SK-N-SH (cell line): ENCODE measurements at regions not wholly inside any gene's neighbourhood (a gene's known extent, or its start where the extent isn't known, plus 50 kb on each side); places are given as distances from the start of the nearest gene placed in this dataset.

Experiments
- CTCF ChIA-PET: fragments of 300-600, 350-600 bp; formaldehyde crosslinking; extraction: SDS; loops from one replicate; lab custom pipeline; 2021; lab: Yijun Ruan, JAX
- POLR2A ChIA-PET: fragments of 350-600 bp; sonication (Branson Sonifier 250); formaldehyde crosslinking; extraction: SDS; loops from one replicate; lab custom pipeline; 2020; ENCODE audit warnings: antibody characterized with exemption, inconsistent platforms; lab: Yijun Ruan, JAX
- DNase-seq: peaks from one replicate; pipeline ENCODE4 v3.0.0; 2012
- H2AFZ ChIP-seq: fragments of 200-600 bp; sonication (generic); 2 replicates; pipeline ENCODE4 v1.8.1; 2016; ENCODE audit warnings: antibody characterized with exemption, mild to moderate bottlenecking, low read depth
- H3F3A ChIP-seq: fragments of 200-600 bp; sonication (generic); replicated peaks from 2 replicates; pipeline ENCODE3; 2016; ENCODE audit warnings: antibody characterized with exemption, mild to moderate bottlenecking; ENCODE audit not compliant: insufficient read depth
- H3K27ac ChIP-seq, 2 experiments: fragments of 200-500 bp in 1 of 2; fragments of 200-600 bp in 1 of 2; sonication (Bioruptor generic) in 1 of 2; sonication (generic), shearing (Covaris generic) in 1 of 2; 2 replicates each; pipeline versions ENCODE4 v1.5.1 to v1.6.1; 2014 to 2016; ENCODE audit warnings: low read depth in 2 of 2, inconsistent platforms in 1 of 2, low read length in 1 of 2, mild to moderate bottlenecking in 1 of 2, mixed read lengths in 1 of 2
- H3K27me3 ChIP-seq: fragments of 200-600 bp; sonication (generic), shearing (Covaris generic); 2 replicates; pipeline ENCODE4 v1.6.1; 2016; ENCODE audit warnings: mixed run types; ENCODE audit not compliant: insufficient read depth
- H3K36me3 ChIP-seq, 2 experiments: fragments of 200-500 bp in 1 of 2; fragments of 200-600 bp in 1 of 2; sonication (Bioruptor generic) in 1 of 2; sonication (generic) in 1 of 2; replicated peaks in 1 of 2; 2 replicates each; pipeline versions ENCODE3 to v1.5.1; 2014 to 2016; ENCODE audit warnings: low read length in 1 of 2, mild to moderate bottlenecking in 1 of 2; ENCODE audit not compliant: insufficient read depth in 2 of 2, control insufficient read depth in 1 of 2
- H3K4me1 ChIP-seq, 2 experiments: fragments of 200-500 bp in 1 of 2; fragments of 200-600 bp in 1 of 2; sonication (Bioruptor generic) in 1 of 2; sonication (generic), shearing (Covaris generic) in 1 of 2; 2 replicates each; pipeline versions ENCODE4 v1.5.1 to v1.6.1; 2014 to 2016; ENCODE audit warnings: low read depth in 1 of 2, low read length in 1 of 2, mixed run types in 1 of 2; ENCODE audit not compliant: insufficient read depth in 2 of 2, control insufficient read depth in 1 of 2
- H3K4me2 ChIP-seq: fragments of 200-600 bp; sonication (generic), shearing (Covaris generic); 2 replicates; pipeline ENCODE4 v1.6.1; 2017; ENCODE audit warnings: mixed run types
- H3K4me3 ChIP-seq, 2 experiments: fragments of 200-500 bp in 1 of 2; fragments of 200-600 bp in 1 of 2; sonication (Bioruptor generic) in 1 of 2; sonication (generic), shearing (Covaris generic) in 1 of 2; 2 replicates each; pipeline versions ENCODE4 v1.5.1 to v1.8.1; 2014 to 2016; ENCODE audit warnings: low read depth in 2 of 2, inconsistent platforms in 1 of 2, low read length in 1 of 2, mild to moderate bottlenecking in 1 of 2, mixed read lengths in 1 of 2, moderate library complexity in 1 of 2
- H3K79me2 ChIP-seq: fragments of 200-600 bp; sonication (generic); 2 replicates; pipeline ENCODE4 v1.8.1; 2017; ENCODE audit warnings: mild to moderate bottlenecking; ENCODE audit not compliant: insufficient read depth
- H3K9ac ChIP-seq: fragments of 200-600 bp; sonication (generic); 2 replicates; pipeline ENCODE4 v1.6.1; 2017; ENCODE audit warnings: mixed run types
- H3K9me2 ChIP-seq: fragments of 200-600 bp; sonication (generic); 2 replicates; pipeline ENCODE4 v1.6.1; 2017; ENCODE audit warnings: mixed run types
- H3K9me3 ChIP-seq: fragments of 200-600 bp; sonication (generic); 2 replicates; pipeline ENCODE4 v1.6.1; 2017; ENCODE audit warnings: mixed run types, mild to moderate bottlenecking, moderate library complexity
- H4K20me1 ChIP-seq: fragments of 200-600 bp; sonication (generic); 2 replicates; pipeline ENCODE4 v1.6.1; 2017; ENCODE audit warnings: mild to moderate bottlenecking, mixed run types; ENCODE audit not compliant: insufficient read depth
- FOXJ3 ChIP-seq: sonication (generic); formaldehyde crosslinking; IDR thresholded peaks from 2 replicates; pipeline ENCODE4 v1.5.1; 2020; ENCODE audit warnings: mild to moderate bottlenecking, missing genetic modification reagents
- FOXM1 ChIP-seq: IDR thresholded peaks from 2 replicates; pipeline ENCODE4 v1.4.0; 2012; ENCODE audit warnings: low read depth, mild to moderate bottlenecking
- GATA2 ChIP-seq: sonication (generic); formaldehyde crosslinking; IDR thresholded peaks from 2 replicates; pipeline ENCODE4 v1.5.0; 2020; ENCODE audit warnings: mild to moderate bottlenecking, missing genetic modification reagents
- MEF2A ChIP-seq: IDR thresholded peaks from 2 replicates; pipeline ENCODE4 v1.4.0; 2012; ENCODE audit warnings: low read depth, borderline replicate concordance
- MXI1 ChIP-seq: IDR thresholded peaks from 2 replicates; pipeline ENCODE4 v1.6.1; 2012; ENCODE audit warnings: mild to moderate bottlenecking, low read depth, low read length, improper control_type of control experiment
- NRF1 ChIP-seq: IDR thresholded peaks from 2 replicates; pipeline ENCODE4 v1.6.1; 2012; ENCODE audit warnings: low read depth, mild to moderate bottlenecking, low read length
- PBX3 ChIP-seq: IDR thresholded peaks from 2 replicates; pipeline ENCODE4; 2012
- RFX5 ChIP-seq: IDR thresholded peaks from 2 replicates; pipeline ENCODE4 v1.6.1; 2012; ENCODE audit warnings: mild to moderate bottlenecking, improper control_type of control experiment, low read length
- RXRA ChIP-seq: IDR thresholded peaks from 2 replicates; pipeline ENCODE4 v1.4.0; 2012; ENCODE audit warnings: low read depth, mild to moderate bottlenecking, borderline replicate concordance
- SMC3 ChIP-seq: IDR thresholded peaks from 2 replicates; pipeline ENCODE4 v1.6.1; 2012; ENCODE audit warnings: low read depth, low read length, improper control_type of control experiment
- YY1 ChIP-seq: IDR thresholded peaks from 2 replicates; pipeline ENCODE4 v1.4.0; 2012; ENCODE audit warnings: low read depth, mild to moderate bottlenecking
- WGBS: methylation state at CpG from one replicate; pipeline ENCODE4 v1.1.6; 2017; ENCODE audit warnings: low lambda C conversion rate; 5-methylcytosine and 5-hydroxymethylcytosine counted together
- TF ChIP-seq, protein P1 (sequence below): IDR thresholded peaks from 2 replicates; pipeline ENCODE4 v1.4.0; 2012; ENCODE audit warnings: low read depth, borderline replicate concordance
- TF ChIP-seq, protein P2 (sequence below): IDR thresholded peaks from 2 replicates; pipeline ENCODE4 v1.6.1; 2012; ENCODE audit warnings: mild to moderate bottlenecking, low read depth, low read length, moderate library complexity
- TF ChIP-seq, protein P3 (sequence below): IDR thresholded peaks from 2 replicates; pipeline ENCODE4 v1.4.0; 2012; ENCODE audit warnings: low read depth, borderline replicate concordance
- TF ChIP-seq, protein P4 (sequence below): fragments of 150-350 bp; IDR thresholded peaks from 2 replicates; pipeline ENCODE4 v1.6.1; 2017; ENCODE audit warnings: antibody characterized with exemption, low read length, low read depth, borderline replicate concordance

DNA sequence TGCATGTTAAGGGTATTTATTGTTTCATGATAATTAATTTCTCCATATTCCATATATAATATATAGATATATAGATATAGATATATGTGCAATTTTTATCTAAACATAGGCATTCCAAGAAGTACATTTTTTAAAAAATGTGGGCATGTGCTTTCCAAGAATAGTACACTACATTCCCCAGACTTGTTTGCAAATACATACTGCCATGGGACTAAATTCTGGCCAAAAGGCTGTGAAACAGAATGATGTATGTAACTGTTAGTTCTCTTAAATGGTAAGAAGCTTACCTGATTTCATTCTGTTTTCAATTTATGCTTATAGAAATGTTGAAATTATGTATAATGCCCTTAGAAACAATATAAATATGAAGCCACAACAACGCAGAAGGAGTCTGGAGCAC is 503.2 kb upstream of the SPRY2 start (continued):
- TF ChIP-seq YY1, result no peak

DNA sequence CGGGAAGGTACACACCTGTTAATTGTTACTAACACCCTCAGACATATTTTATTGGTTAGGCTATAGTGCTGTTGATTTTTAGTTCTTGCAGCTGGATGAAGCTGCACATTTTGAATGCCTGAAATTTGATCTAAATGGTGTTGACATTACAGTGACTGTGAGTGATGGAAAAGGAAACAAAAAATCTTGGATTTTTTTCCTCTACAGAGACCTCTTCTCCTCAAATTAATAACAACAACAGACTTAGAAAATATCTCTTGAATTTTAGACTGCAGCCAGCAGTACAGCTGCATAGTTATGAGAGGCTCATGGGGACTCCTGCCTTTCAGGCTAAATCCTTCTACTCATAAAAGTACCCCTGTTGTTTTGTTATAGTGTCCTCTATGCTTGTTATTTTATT is 500.5 kb upstream of the SPRY2 start:
- POLR2A ChIA-PET, result no interaction called here
- Histone ChIP-seq H3K4me1 (no peaks in the 10 kb centered on the region), H3F3A (no peaks in the 10 kb centered on the region), H3K9ac (no peak overlapping the region), H3K9me3 (no peaks in the 10 kb centered on the region), H3K4me3 (no peak overlapping the region), H3K27ac (no peak overlapping the region), H3K27me3 (no peaks in the 10 kb centered on the region), H3K4me2 (no peak overlapping the region), H3K9me2 (no peaks in the 10 kb centered on the region)
- 62% methylated on average over 1 of the region's 1 CpG for WGBS
- no peak for DNase-seq
- TF ChIP-seq FOXJ3 (CRISPR knock-in tag), result no peak
- TF ChIP-seq, all 33 proteins: peak for 0
- H3K36me3 ChIP-seq, result no peaks in the 10 kb centered on the region
- CTCF ChIA-PET, result interaction anchor here (0.6 kb wide), 1 partner anchor 9 kb away, joined by 4 read pairs; no protein-coding TSS in a partner anchor
- H4K20me1 ChIP-seq, result no peaks in the 10 kb centered on the region
- no peaks in the 10 kb centered on the region for H3K79me2 ChIP-seq
- H2AFZ ChIP-seq, result no peak overlapping the region

GRCh38 chr13:80840316-80840976 is 499.5 kb upstream of the SPRY2 start:
- H3K9ac ChIP-seq, result no peak overlapping the region
- no peak overlapping the region for H2AFZ ChIP-seq
- no peak overlapping the region for H3K4me2 ChIP-seq

More at GRCh38 chr13:80840316-80840976, 499.5 kb upstream of the SPRY2 start:
- Histone ChIP-seq H4K20me1 (no peaks in the 10 kb centered on the region), H3K27me3 (no peaks in the 10 kb centered on the region), H3K9me2 (no peaks in the 10 kb centered on the region), H3K4me3 (no peak overlapping the region), H3K9me3 (no peaks in the 10 kb centered on the region), H3K4me1 (no peaks in the 10 kb centered on the region), H3F3A (no peaks in the 10 kb centered on the region)
- DNase-seq, result no peak
- TF ChIP-seq PBX3 (no peak), NRF1 (no peak), RFX5 (no peak), GATA2 (CRISPR knock-in tag) (no peak), SMC3 (no peak), FOXM1 (no peak), FOXJ3 (CRISPR knock-in tag) (no peak), MEF2A (no peak), RXRA (no peak), MXI1 (no peak)
- TF ChIP-seq, protein P1, sequence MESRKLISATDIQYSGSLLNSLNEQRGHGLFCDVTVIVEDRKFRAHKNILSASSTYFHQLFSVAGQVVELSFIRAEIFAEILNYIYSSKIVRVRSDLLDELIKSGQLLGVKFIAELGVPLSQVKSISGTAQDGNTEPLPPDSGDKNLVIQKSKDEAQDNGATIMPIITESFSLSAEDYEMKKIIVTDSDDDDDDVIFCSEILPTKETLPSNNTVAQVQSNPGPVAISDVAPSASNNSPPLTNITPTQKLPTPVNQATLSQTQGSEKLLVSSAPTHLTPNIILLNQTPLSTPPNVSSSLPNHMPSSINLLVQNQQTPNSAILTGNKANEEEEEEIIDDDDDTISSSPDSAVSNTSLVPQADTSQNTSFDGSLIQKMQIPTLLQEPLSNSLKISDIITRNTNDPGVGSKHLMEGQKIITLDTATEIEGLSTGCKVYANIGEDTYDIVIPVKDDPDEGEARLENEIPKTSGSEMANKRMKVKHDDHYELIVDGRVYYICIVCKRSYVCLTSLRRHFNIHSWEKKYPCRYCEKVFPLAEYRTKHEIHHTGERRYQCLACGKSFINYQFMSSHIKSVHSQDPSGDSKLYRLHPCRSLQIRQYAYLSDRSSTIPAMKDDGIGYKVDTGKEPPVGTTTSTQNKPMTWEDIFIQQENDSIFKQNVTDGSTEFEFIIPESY, result no peak
- TF ChIP-seq, protein P2, sequence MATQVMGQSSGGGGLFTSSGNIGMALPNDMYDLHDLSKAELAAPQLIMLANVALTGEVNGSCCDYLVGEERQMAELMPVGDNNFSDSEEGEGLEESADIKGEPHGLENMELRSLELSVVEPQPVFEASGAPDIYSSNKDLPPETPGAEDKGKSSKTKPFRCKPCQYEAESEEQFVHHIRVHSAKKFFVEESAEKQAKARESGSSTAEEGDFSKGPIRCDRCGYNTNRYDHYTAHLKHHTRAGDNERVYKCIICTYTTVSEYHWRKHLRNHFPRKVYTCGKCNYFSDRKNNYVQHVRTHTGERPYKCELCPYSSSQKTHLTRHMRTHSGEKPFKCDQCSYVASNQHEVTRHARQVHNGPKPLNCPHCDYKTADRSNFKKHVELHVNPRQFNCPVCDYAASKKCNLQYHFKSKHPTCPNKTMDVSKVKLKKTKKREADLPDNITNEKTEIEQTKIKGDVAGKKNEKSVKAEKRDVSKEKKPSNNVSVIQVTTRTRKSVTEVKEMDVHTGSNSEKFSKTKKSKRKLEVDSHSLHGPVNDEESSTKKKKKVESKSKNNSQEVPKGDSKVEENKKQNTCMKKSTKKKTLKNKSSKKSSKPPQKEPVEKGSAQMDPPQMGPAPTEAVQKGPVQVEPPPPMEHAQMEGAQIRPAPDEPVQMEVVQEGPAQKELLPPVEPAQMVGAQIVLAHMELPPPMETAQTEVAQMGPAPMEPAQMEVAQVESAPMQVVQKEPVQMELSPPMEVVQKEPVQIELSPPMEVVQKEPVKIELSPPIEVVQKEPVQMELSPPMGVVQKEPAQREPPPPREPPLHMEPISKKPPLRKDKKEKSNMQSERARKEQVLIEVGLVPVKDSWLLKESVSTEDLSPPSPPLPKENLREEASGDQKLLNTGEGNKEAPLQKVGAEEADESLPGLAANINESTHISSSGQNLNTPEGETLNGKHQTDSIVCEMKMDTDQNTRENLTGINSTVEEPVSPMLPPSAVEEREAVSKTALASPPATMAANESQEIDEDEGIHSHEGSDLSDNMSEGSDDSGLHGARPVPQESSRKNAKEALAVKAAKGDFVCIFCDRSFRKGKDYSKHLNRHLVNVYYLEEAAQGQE, result no peak
- TF ChIP-seq, protein P3, sequence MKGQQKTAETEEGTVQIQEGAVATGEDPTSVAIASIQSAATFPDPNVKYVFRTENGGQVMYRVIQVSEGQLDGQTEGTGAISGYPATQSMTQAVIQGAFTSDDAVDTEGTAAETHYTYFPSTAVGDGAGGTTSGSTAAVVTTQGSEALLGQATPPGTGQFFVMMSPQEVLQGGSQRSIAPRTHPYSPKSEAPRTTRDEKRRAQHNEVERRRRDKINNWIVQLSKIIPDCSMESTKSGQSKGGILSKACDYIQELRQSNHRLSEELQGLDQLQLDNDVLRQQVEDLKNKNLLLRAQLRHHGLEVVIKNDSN, result no peak
- TF ChIP-seq, protein P4, sequence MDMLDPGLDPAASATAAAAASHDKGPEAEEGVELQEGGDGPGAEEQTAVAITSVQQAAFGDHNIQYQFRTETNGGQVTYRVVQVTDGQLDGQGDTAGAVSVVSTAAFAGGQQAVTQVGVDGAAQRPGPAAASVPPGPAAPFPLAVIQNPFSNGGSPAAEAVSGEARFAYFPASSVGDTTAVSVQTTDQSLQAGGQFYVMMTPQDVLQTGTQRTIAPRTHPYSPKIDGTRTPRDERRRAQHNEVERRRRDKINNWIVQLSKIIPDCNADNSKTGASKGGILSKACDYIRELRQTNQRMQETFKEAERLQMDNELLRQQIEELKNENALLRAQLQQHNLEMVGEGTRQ, result no peak
- TF ChIP-seq, all 33 proteins: peak for 0
- ChIA-PET CTCF (no interaction called here), POLR2A (no interaction called here)
- Histone ChIP-seq H3K27ac (no peak overlapping the region), H3K79me2 (no peaks in the 10 kb centered on the region), H3K36me3 (no peaks in the 10 kb centered on the region)
- 58% methylated on average over 7 of the region's 7 CpGs for WGBS
